Stimulated activated naive CD4-positive, alpha-beta T cell treated with Interleukin-2 at 50 U/mL for 16 hours (primary cell): ENCODE measurements at regions not wholly inside any gene's neighbourhood (a gene's known extent, or its start where the extent isn't known, plus 50 kb on each side); places are given as distances from the start of the nearest gene placed in this dataset.
"Not testable (repeated sequence)": the region's sequence is repeated elsewhere in the genome, so short reads cannot be mapped to it uniquely, and the experiment has no call there.

Source experiments
- DNase-seq: peaks from one replicate; lab custom pipeline; 2025; lab: John Stamatoyannopoulos, UW

- DNase-seq: no peak
Observed at GRCh38 chr3:105222568-105223093, 144.1 kb upstream of the ALCAM start.

DNA sequence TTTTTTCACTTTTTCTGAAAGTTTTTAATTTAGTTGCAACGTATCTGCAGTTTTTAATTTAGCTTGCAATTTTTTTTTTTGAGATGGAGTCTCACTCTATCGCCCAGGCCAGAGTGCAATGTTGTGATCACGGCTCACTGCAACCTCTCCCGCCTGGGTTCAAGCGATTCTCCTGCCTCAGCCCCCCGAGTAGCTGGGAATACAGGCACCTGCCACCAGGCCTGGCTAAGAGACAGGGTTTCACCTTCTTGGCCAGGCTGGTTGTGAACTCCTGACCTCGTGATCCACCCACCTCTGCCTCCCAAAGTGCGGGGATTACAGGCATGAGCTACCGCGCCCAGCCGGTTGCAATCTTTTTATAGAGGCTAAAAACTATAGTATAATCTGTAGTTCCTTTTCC, 142.9 kb upstream of the ALCAM start:
- no peak for DNase-seq

DNA sequence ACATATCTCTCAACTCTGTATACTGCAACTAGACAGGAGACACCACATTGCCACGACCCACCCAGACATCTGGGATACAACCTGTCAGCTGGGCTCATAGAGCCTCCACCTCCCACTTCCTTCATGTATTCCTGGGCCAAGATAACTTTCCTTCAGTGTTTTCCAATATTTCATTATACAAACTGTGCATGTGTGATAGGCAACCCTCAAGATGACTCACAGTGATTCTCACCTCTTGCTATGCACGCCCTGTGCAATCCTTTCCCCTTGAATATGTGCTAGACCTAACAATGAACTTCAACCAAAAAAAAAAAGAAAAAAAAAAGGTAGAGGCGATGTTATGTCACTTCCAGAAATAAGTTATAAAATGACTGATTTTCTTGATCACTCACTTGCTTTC, 138.0 kb upstream of the ALCAM start:
- DNase-seq: no peak

- no peak for DNase-seq
Observed at GRCh38 chr3:105232553-105232952, 134.2 kb upstream of the ALCAM start.

GRCh38 chr3:105233010-105233409, 133.7 kb upstream of the ALCAM start:
- DNase-seq: no peak

GRCh38 chr3:105235221-105235620, 131.5 kb upstream of the ALCAM start:
- DNase-seq: no peak

GRCh38 chr3:105235785-105236184, 130.9 kb upstream of the ALCAM start:
- no peak for DNase-seq

DNA sequence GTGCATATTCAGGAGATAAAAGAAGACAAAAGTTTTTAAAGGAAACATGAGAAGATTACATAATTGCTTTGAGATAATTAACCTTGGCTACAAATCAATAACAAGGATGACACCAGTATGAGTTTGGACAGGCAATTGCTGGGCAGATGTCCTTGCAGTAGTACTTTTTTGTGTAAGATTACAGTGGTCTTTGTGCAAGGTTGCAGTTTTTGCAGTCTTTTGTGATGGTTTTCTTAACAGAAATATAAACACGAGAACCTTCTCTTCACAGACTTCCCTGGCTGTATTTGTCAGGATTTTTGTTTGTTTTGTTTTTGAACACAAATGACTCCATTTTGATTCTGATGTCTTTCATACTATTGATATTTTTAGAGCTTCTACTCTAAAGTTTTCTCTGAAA, 128.3 kb upstream of the ALCAM start:
- no peak for DNase-seq

- DNase-seq: no peak
Observed at GRCh38 chr3:105243076-105243475, 123.6 kb upstream of the ALCAM start.

DNA sequence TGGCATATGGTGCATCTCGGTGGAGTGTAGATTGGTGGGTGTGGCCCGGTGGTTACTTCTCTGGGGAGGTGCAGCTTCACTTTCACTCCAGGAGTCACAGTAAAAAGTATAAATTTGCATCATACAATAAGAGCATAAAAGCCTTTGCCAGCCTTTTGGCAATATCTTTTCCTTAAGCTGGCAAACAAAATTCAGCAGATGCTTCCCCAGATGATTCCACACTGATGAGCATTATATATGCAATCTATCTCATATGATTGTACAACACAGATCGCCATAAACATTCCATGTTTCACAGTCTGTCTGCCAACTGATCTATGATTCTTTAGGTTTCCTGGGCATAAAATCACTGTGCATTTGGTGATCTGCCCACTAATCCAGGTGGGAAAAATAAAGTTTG, 120.2 kb upstream of the ALCAM start:
- no peak for DNase-seq

GRCh38 chr3:105253225-105253624, 113.5 kb upstream of the ALCAM start:
- no peak for DNase-seq

- DNase-seq: no peak
Observed at GRCh38 chr3:105254154-105254553, 112.6 kb upstream of the ALCAM start.

GRCh38 chr3:105255350-105255749, 111.4 kb upstream of the ALCAM start:
- no peak for DNase-seq

DNA sequence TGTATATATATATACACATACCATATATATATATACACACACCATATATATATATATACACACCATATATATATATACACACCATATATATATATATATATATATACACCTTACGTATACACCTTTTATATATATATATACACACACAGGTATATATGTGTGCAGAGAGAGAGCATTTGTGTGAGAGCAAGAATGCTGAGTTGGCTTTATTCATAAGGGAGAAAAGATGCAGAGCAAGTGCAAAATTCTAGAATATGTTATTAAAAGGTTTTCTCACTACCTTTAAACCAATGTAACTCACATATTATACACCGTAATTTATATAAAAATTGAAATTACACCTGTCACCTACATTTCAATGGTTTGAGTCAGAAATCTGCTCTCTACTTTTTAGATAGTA, 107.2 kb upstream of the ALCAM start:
- DNase-seq: no peak

- DNase-seq: no peak
Observed at GRCh38 chr3:105260385-105260784, 106.3 kb upstream of the ALCAM start.

- no peak for DNase-seq
Observed at GRCh38 chr3:105274536-105274935, 92.2 kb upstream of the ALCAM start.

- DNase-seq: no peak
Observed at GRCh38 chr3:105274958-105275357, 91.8 kb upstream of the ALCAM start.

DNA sequence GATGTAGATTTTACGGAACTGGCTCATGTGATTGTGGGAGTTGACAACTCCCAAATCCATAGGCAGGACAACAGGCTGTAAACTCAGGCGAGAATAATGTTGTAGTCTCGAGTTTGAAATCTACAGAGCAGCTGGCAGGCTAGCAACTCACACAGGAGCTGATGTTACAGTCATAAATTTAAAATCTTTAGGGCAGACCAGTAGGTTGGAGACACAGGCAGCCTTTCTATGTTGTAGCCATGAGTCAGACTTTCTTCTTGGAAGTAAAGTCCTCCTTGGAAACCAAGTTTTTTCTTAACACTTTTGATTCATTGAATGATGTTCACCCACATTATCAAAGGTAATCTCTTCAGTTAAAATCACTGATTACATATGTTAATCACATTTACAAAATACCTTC, 89.1 kb upstream of the ALCAM start:
- DNase-seq: no peak

DNA sequence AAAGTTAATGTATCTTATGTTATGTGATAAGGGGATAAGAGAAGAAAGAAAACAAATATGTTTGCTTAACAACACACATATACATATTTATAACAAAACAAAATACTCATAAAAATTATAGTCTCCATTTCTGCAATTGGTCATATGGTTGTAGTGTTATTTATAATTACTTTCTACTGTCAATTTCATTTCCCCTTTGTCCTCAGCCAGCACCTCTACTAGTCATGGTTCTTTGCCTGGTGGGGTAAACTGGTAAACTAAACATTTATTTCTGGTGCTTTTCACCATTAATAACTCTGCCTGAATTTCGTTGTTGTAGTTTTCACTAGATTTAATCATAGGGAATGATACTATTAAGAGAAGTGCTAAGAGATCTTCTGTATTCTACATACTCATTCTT, 88.0 kb upstream of the ALCAM start:
- DNase-seq: no peak

- no peak for DNase-seq
Observed at GRCh38 chr3:105281989-105282388, 84.7 kb upstream of the ALCAM start.

DNA sequence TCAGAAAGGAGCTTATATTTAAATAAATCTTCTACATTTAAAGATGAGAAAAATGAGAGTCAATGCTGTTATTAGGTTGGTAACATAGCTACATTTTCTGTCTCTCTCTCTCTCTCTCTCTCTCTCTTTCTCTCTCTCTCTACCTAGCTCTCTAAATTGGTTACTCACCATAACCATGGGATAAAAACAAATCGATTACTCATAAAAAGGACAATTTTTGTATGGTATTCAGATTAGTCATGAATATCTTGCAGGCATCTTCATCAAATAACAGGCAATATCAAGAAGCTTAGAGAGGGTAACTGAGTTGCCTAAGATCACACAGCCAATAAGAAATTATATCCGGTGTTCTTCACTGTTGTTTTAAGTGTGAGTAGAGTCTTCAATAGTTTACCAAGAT, 81.8 kb upstream of the ALCAM start:
- DNase-seq: no peak

DNA sequence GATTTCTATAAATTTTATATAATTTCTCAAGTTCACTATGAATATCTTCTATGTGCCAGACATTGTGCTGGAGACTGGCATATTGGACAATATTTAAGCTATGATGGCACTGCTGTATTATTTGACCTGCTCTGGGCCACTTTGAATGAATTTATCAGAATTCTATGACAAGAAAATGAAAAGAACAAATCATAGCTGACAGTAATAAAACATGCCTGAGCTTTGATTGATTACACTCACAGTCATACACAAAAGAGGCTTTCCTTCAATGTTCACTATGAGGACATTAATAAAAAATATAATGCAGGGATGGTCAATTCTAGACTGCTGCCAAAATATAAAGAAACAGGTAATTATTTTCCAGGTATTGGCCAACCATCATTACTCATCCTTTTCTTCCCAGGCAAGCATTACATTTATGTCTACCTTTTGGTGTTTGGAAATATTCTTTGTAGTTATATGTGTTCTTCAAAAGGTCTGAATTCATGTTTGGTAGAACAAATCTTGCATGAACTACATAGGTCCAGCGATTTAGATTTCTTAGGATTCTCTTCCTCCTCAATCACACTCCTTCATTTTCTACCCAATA, 81.0 kb upstream of the ALCAM start:
- DNase-seq: no peak

DNA sequence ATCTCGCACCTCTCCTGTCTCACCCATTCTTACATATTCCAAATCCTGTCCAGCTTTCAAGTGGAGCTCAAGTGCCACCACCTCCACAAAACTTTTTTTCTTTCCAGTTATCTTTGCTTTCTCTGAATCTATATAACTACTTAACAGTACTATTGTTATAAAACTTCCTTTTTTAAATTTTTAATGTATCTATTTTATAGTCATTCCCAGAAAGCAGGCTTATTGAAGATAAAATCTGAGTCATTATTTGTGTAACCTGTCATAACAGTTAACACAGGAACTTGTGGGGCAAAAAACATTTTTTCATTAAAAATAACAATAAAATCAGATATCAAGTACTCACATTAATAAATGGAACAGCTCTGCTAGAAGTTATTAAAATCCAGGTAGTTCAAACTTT, 73.3 kb upstream of the ALCAM start:
- no peak for DNase-seq

DNA sequence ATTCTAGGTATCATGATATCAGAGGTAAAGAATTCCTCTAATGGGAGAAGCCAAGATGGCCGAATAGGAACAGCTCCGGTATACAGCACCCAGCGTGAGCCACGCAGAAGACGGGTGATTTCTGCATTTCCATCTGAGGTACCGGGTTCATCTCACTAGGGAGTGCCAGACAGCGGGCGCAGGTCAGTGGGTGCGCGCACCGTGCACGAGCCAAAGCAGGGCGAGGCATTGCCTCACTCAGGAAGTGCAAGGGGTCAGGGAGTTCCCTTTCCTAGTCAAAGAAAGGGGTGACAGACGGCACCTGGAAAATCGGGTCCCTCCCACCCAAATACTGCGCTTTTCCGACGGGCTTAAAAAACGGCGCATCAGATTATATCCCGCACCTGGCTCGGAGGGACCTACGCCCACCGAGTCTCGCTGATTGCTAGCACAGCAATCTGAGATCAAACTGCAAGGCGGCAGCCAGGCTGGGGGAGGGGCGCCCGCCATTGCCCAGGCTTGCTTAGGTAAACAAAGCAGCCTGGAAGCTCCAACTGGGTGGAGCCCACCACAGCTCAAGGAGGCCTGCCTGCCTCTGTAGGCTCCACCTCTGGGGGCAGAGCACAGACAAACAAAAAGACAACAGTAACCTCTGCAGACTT, 70.4 kb upstream of the ALCAM start:
- not testable (repeated sequence) for DNase-seq
